Sigmoid colon (tissue), 6 donors: ENCODE measurements at regions not wholly inside any gene's neighbourhood (a gene's known extent, or its start where the extent isn't known, plus 50 kb on each side); places are given as distances from the start of the nearest gene placed in this dataset.
"Not testable (repeated sequence)": the region's sequence is repeated elsewhere in the genome, so short reads cannot be mapped to it uniquely, and the experiment has no call there.

Experiments used
- DNase-seq: peaks from one replicate; pipeline ENCODE4 v3.0.0-alpha.2; 2019
- H3K27ac ChIP-seq, 4 donors: fragments of 200-600 bp; sonication (generic); one replicate each; pipeline ENCODE4 v1.5.1; 2016 to 2019; ENCODE audit warnings: mild to moderate bottlenecking in 1 of 4
- H3K27me3 ChIP-seq, 3 donors: fragments of 200-600 bp; sonication (generic); one replicate each; pipeline ENCODE4 v1.5.1; 2019; ENCODE audit warnings: mild to moderate bottlenecking in 1 of 3
- H3K36me3 ChIP-seq, 4 donors: fragments of 200-600 bp; sonication (generic); one replicate each; pipeline ENCODE4 v1.5.1; 2016 to 2019
- H3K4me1 ChIP-seq, 4 donors: fragments of 200-600 bp; sonication (generic); one replicate each; pipeline ENCODE4 v1.5.1; 2017 to 2019
- H3K4me3 ChIP-seq, 4 donors: fragments of 200-600 bp; sonication (generic); one replicate each; pipeline ENCODE4 v1.5.1; 2017 to 2019; ENCODE audit warnings: mild to moderate bottlenecking in 2 of 4, moderate library complexity in 1 of 4
- H3K9me3 ChIP-seq, 4 donors: fragments of 200-600 bp in 3 of 4; sonication (generic) in 3 of 4; one replicate each; pipeline versions ENCODE4 v1.5.1 to v1.6.1; 2013 to 2019
- CTCF ChIP-seq, 4 experiments: fragments of 450-650 bp in 3 of 4; fragments of 200-600 bp in 1 of 4; IDR thresholded peaks; one replicate each; pipeline ENCODE4 v1.5.1; 2016 to 2019; ENCODE audit warnings: antibody characterized with exemption in 4 of 4, mild to moderate bottlenecking in 3 of 4, moderate library complexity in 2 of 4
- EP300 ChIP-seq, 4 donors: sonication (generic); formaldehyde crosslinking; IDR thresholded peaks; one replicate each; pipeline ENCODE4 v1.6.1; 2017; ENCODE audit warnings: antibody characterized with exemption in 4 of 4
- POLR2A ChIP-seq, 2 donors: fragments of 450-650 bp; IDR thresholded peaks; one replicate each; pipeline ENCODE4 v1.6.1; 2016; ENCODE audit warnings: antibody characterized with exemption in 2 of 2, mild to moderate bottlenecking in 2 of 2, moderate library complexity in 2 of 2
- POLR2AphosphoS5 ChIP-seq, 4 donors: sonication (generic); formaldehyde crosslinking; IDR thresholded peaks; one replicate each; pipeline ENCODE4 v1.6.1; 2017; ENCODE audit warnings: antibody characterized with exemption in 4 of 4
- WGBS, 2 donors: extraction: QIAGEN DNeasy Blood & Tissue Kit; methylation state at CpG; one replicate each; pipeline ENCODE4 v1.1.7; 2013; 5-methylcytosine and 5-hydroxymethylcytosine counted together
- intact Hi-C: fragments of 100-400 bp; cut with DNase I; formaldehyde crosslinking; loops from one replicate; pipeline ENCODE4 v1.15.1; 2023
- donor health status: healthy with polysubstance abuse.
- donor health status: healthy.

- Histone ChIP-seq H3K36me3 (no peaks in the 10 kb centered on the region), H3K4me1 (no peaks in the 10 kb centered on the region), H3K27ac (no peak overlapping the region), H3K9me3 (no peaks in the 10 kb centered on the region), H3K27me3 (no peaks in the 10 kb centered on the region), H3K4me3 (no peak overlapping the region)
- WGBS, 2 donors, result 49% methylated on average over 2 of the region's 2 CpGs
- intact Hi-C loops, result no loop called here
- TF ChIP-seq EP300 (IDR thresholded peaks at IDR 0.05) (no peak), POLR2A (IDR thresholded peaks at IDR 0.05) (no peak), CTCF (IDR thresholded peaks at IDR 0.05) (no peak), POLR2AphosphoS5 (IDR thresholded peaks at IDR 0.05) (no peak)
- DNase-seq, result no peak
Measured at GRCh38 chr3:153809097-153809496, 312.1 kb upstream of the ARHGEF26 start.

DNA sequence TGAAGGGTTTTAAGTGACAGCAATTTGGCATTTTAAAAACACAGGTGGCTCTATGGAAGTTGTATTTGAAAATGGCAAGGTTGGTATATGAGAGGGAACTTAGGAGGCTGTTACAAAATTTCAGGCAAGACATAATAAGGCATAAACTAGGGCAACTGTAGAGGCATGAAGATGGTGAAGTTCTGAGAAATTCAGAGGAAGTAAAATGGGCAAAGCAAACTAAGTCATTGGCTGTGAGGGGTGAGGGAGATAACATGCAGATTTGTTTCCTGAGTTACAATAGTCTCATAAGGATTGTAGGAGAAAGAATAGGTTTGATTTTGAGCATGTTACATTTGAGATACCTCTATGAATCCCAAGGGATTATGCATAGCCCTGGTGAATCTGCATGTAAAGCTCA, 302.9 kb upstream of the ARHGEF26 start:
- Histone ChIP-seq H3K4me1 (no peaks in the 10 kb centered on the region), H3K4me3 (no peak overlapping the region), H3K9me3 (no peaks in the 10 kb centered on the region), H3K36me3 (no peaks in the 10 kb centered on the region), H3K27ac (no peak overlapping the region), H3K27me3 (no peaks in the 10 kb centered on the region)
- DNase-seq, result no peak
- intact Hi-C loops, result no loop called here
- TF ChIP-seq CTCF (IDR thresholded peaks at IDR 0.05) (no peak), POLR2AphosphoS5 (IDR thresholded peaks at IDR 0.05) (no peak), POLR2A (IDR thresholded peaks at IDR 0.05) (no peak), EP300 (IDR thresholded peaks at IDR 0.05) (no peak)

DNA sequence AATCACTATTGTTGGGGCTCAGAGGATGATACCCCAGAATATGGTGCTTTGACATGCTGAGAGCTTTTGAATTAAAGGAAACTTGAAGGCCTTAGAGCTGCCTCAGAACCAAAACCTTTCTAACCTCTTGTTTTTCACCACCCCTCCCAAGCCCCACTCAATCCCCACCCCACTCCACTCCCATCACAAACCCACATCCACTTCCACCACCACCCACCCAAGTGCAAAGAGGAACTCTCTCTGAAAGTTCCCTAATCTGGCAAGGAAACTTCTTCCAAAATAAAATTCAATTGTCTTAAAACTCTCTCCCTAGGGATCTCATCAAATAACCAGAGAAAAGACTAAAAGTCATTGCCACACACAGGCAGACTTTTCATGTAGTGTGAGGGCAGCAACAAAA, 301.2 kb upstream of the ARHGEF26 start:
- Histone ChIP-seq H3K36me3 (no peaks in the 10 kb centered on the region), H3K4me1 (no peaks in the 10 kb centered on the region), H3K27ac (no peak overlapping the region), H3K4me3 (no peak overlapping the region), H3K9me3 (no peaks in the 10 kb centered on the region), H3K27me3 (no peaks in the 10 kb centered on the region)
- DNase-seq, result no peak
- TF ChIP-seq POLR2AphosphoS5 (IDR thresholded peaks at IDR 0.05) (no peak), POLR2A (IDR thresholded peaks at IDR 0.05) (no peak), EP300 (IDR thresholded peaks at IDR 0.05) (no peak), CTCF (IDR thresholded peaks at IDR 0.05) (no peak)
- intact Hi-C loops, result no loop called here

DNA sequence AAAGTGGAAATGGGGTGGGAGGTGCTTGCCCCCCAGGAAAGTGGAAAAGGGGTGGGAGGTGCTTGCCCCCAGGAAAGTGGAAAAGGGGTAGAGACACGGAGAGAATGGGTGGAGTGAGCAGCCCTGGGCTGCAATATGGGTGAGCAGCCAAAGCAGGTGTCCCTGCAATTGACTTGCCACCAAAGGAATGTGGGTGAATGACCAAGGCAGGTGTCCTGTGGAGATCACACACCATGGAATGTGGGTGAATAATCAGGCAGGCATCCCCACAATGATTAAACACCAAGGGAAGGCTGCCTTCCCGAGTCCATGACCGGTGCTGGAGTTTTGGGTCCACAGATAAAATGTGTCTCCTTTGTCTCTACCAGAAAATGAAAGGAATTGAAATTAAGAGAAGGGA, 292.8 kb upstream of the ARHGEF26 start:
- H3K36me3 ChIP-seq, DNase-seq, H3K27me3 ChIP-seq, H3K4me1 ChIP-seq, H3K4me3 ChIP-seq, intact Hi-C loops, H3K27ac ChIP-seq, H3K9me3 ChIP-seq: not testable (repeated sequence)
- 78 to 90% methylated on average over 3 of the region's 3 CpGs for WGBS, 2 donors

- DNase-seq, result no peak
- Histone ChIP-seq H3K27me3 (no peaks in the 10 kb centered on the region), H3K36me3 (no peaks in the 10 kb centered on the region), H3K27ac (no peak overlapping the region), H3K4me1 (no peaks in the 10 kb centered on the region), H3K4me3 (no peak overlapping the region), H3K9me3 (no peaks in the 10 kb centered on the region)
- intact Hi-C loops, result no loop called here
- 76 to 77% methylated on average over 2 of the region's 2 CpGs for WGBS, 2 donors
- TF ChIP-seq POLR2AphosphoS5 (IDR thresholded peaks at IDR 0.05), result no peak
Measured at GRCh38 chr3:153829606-153830170, 291.5 kb upstream of the ARHGEF26 start.

GRCh38 chr3:153830552-153830951, 290.6 kb upstream of the ARHGEF26 start:
- TF ChIP-seq EP300 (IDR thresholded peaks at IDR 0.05), result no peak
- no peak for TF ChIP-seq CTCF (IDR thresholded peaks at IDR 0.05)
- TF ChIP-seq POLR2AphosphoS5 (IDR thresholded peaks at IDR 0.05), result no peak
- no peak for TF ChIP-seq POLR2A (IDR thresholded peaks at IDR 0.05)
- Histone ChIP-seq H3K27me3 (no peaks in the 10 kb centered on the region), H3K27ac (no peak overlapping the region), H3K4me3 (no peak overlapping the region), H3K9me3 (no peaks in the 10 kb centered on the region), H3K36me3 (no peaks in the 10 kb centered on the region), H3K4me1 (no peaks in the 10 kb centered on the region)
- DNase-seq, result no peak
- 22 to 75% methylated on average over 1 of the region's 1 CpG for WGBS, 2 donors
- intact Hi-C loops, result no loop called here
